WTC11 (cell line): ENCODE measurements at regions not wholly inside any gene's neighbourhood (a gene's known extent, or its start where the extent isn't known, plus 50 kb on each side); places are given as distances from the start of the nearest gene placed in this dataset.

Experiments used
- ATAC-seq: fragments of 200-7000 bp; cut with Tn5 transposase; 2 replicates; pipeline ENCODE4 v1.10.0; 2021; ENCODE audit warnings: mild to moderate bottlenecking, moderate library complexity
- CTCF ChIA-PET: fragments of 300-600 bp; sonication (Branson Sonifier 250); formaldehyde crosslinking; loops from one replicate; lab custom pipeline; 2021; ENCODE audit warnings: antibody characterized with exemption; lab: Charles Lee
- POLR2A ChIA-PET: fragments of 350-600 bp; sonication (Branson Sonifier 250); formaldehyde crosslinking; loops from one replicate; lab custom pipeline; 2021; ENCODE audit warnings: antibody characterized with exemption; lab: Charles Lee
- DNase-seq: peaks from one replicate; pipeline ENCODE4 v3.0.0; 2021; ENCODE audit warnings: low spot score
- H3K27ac Mint-ChIP-seq: 2 replicates; pipeline ENCODE4 v1.8.0; 2021; ENCODE audit warnings: mixed read lengths
- H3K27me3 Mint-ChIP-seq: 2 replicates; pipeline ENCODE4 v1.8.0; 2021; ENCODE audit warnings: low read depth, mild to moderate bottlenecking, moderate library complexity, mixed read lengths
- H3K36me3 Mint-ChIP-seq: 2 replicates; pipeline ENCODE4 v1.8.0; 2021; ENCODE audit warnings: mixed read lengths
- H3K4me1 Mint-ChIP-seq: 2 replicates; pipeline ENCODE4 v1.8.0; 2022; ENCODE audit warnings: mixed read lengths
- H3K4me3 Mint-ChIP-seq: 2 replicates; pipeline ENCODE4 v1.8.0; 2021; ENCODE audit warnings: mild to moderate bottlenecking, moderate library complexity, mixed read lengths
- H3K9me3 Mint-ChIP-seq: 2 replicates; pipeline ENCODE4 v1.8.0; 2021; ENCODE audit warnings: mixed read lengths
- ATF1 ChIP-seq: sonication (generic); formaldehyde crosslinking; IDR thresholded peaks from 2 replicates; pipeline ENCODE4 v1.8.1; 2023; ENCODE audit warnings: mild to moderate bottlenecking, moderate library complexity, missing genetic modification reagents
- FOXP1 ChIP-seq: sonication (generic); formaldehyde crosslinking; IDR thresholded peaks from 2 replicates; pipeline ENCODE4 v1.8.0; 2022; ENCODE audit warnings: missing genetic modification reagents, mild to moderate bottlenecking, moderate library complexity, borderline replicate concordance
- GABPB1 ChIP-seq: sonication (generic); formaldehyde crosslinking; IDR thresholded peaks from 2 replicates; pipeline ENCODE4 v1.8.1; 2023; ENCODE audit warnings: mild to moderate bottlenecking, missing genetic modification reagents
- HMGA2 ChIP-seq: fragments of 250-450 bp; sonication (Bioruptor Pico); IDR thresholded peaks from 2 replicates; pipeline ENCODE4 v1.4.0; 2021; ENCODE audit warnings: mild to moderate bottlenecking, moderate library complexity
- MXD4 ChIP-seq: fragments of 250-450 bp; sonication (Bioruptor Pico); IDR thresholded peaks from 2 replicates; pipeline ENCODE4 v1.8.0; 2021; ENCODE audit warnings: mild to moderate bottlenecking, moderate library complexity, borderline replicate concordance
- NFYB ChIP-seq: sonication (generic); formaldehyde crosslinking; conservative IDR thresholded peaks from 2 replicates; pipeline ENCODE4 v1.8.0; 2022; ENCODE audit warnings: low read depth, missing genetic modification reagents
- NR1H2 ChIP-seq: sonication (generic); formaldehyde crosslinking; IDR thresholded peaks from 2 replicates; pipeline ENCODE4 v1.9.0; 2021; ENCODE audit warnings: mild to moderate bottlenecking, moderate library complexity, missing genetic modification reagents
- NR3C1 ChIP-seq: sonication (generic); formaldehyde crosslinking; conservative IDR thresholded peaks from 2 replicates; pipeline ENCODE4 v1.8.1; 2023; ENCODE audit warnings: low read depth, mild to moderate bottlenecking, missing genetic modification reagents
- SMAD3 ChIP-seq: sonication (generic); formaldehyde crosslinking; IDR thresholded peaks from 2 replicates; pipeline ENCODE4 v1.8.0; 2022; ENCODE audit warnings: missing genetic modification reagents, mild to moderate bottlenecking, borderline replicate concordance
- TEAD4 ChIP-seq: sonication (generic); formaldehyde crosslinking; IDR thresholded peaks from 2 replicates; pipeline ENCODE4 v1.8.0; 2022; ENCODE audit warnings: mild to moderate bottlenecking, missing genetic modification reagents
- ZNF317 ChIP-seq: sonication (generic); formaldehyde crosslinking; IDR thresholded peaks from 2 replicates; pipeline ENCODE4 v1.8.1; 2023; ENCODE audit warnings: low read depth, mild to moderate bottlenecking, moderate library complexity, missing genetic modification reagents, borderline replicate concordance
- TF ChIP-seq, protein P1 (sequence below): sonication (generic); formaldehyde crosslinking; IDR thresholded peaks from 2 replicates; pipeline ENCODE4 v1.8.0; 2022; ENCODE audit warnings: missing genetic modification reagents
- TF ChIP-seq, protein P2 (sequence below): fragments of 200-600 bp; IDR thresholded peaks from 2 replicates; pipeline ENCODE4 v1.8.0; 2022; ENCODE audit warnings: antibody characterized with exemption
- TF ChIP-seq, protein P3 (sequence below): sonication (generic); formaldehyde crosslinking; IDR thresholded peaks from 2 replicates; pipeline ENCODE4 v1.8.1; 2022; ENCODE audit warnings: low read depth, missing genetic modification reagents, borderline replicate concordance
- TF ChIP-seq, protein P4 (sequence below): sonication (generic); formaldehyde crosslinking; IDR thresholded peaks from 2 replicates; pipeline ENCODE4 v1.8.1; 2022; ENCODE audit warnings: mild to moderate bottlenecking, moderate library complexity, missing genetic modification reagents
- TF ChIP-seq, protein P5 (sequence below): sonication (generic); formaldehyde crosslinking; IDR thresholded peaks from 2 replicates; pipeline ENCODE4 v1.8.1; 2023; ENCODE audit warnings: mild to moderate bottlenecking, missing genetic modification reagents, borderline replicate concordance
- TF ChIP-seq, protein P6 (sequence below): sonication (generic); formaldehyde crosslinking; IDR thresholded peaks from 2 replicates; pipeline ENCODE4 v1.8.1; 2023; ENCODE audit warnings: mild to moderate bottlenecking, missing genetic modification reagents, moderate library complexity

DNA sequence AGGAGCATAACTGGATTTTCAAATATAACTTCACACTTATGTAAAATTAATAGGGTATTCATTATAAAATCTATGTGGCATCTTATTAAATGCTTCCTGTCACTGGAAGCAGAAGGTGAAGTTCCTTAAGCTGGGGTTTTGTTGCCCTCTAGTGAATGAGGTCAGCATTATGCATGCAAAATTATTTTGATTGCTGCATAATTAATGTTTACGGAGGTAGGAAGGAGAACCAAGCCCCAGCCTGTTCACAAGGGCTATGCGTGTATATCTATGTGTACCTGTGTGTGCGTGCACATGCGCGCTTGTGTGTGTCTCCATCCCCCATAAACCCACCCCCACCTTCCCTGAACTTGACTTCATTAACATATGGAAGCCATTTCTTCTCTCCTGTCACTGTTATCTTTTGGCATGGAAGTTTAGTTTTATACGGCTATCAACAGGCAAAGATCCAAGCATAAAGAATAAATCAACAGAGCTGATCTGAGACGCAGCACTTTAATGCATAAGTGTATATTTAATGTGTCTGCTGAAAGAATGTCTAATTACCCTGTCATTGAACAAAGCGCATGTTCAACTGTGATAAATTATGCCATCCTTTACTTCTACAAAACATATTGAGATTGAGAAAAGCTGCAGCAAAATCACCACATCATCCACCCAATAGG lies 90.2 kb upstream of the CDH4 start (continued):
- TF ChIP-seq, protein P1, sequence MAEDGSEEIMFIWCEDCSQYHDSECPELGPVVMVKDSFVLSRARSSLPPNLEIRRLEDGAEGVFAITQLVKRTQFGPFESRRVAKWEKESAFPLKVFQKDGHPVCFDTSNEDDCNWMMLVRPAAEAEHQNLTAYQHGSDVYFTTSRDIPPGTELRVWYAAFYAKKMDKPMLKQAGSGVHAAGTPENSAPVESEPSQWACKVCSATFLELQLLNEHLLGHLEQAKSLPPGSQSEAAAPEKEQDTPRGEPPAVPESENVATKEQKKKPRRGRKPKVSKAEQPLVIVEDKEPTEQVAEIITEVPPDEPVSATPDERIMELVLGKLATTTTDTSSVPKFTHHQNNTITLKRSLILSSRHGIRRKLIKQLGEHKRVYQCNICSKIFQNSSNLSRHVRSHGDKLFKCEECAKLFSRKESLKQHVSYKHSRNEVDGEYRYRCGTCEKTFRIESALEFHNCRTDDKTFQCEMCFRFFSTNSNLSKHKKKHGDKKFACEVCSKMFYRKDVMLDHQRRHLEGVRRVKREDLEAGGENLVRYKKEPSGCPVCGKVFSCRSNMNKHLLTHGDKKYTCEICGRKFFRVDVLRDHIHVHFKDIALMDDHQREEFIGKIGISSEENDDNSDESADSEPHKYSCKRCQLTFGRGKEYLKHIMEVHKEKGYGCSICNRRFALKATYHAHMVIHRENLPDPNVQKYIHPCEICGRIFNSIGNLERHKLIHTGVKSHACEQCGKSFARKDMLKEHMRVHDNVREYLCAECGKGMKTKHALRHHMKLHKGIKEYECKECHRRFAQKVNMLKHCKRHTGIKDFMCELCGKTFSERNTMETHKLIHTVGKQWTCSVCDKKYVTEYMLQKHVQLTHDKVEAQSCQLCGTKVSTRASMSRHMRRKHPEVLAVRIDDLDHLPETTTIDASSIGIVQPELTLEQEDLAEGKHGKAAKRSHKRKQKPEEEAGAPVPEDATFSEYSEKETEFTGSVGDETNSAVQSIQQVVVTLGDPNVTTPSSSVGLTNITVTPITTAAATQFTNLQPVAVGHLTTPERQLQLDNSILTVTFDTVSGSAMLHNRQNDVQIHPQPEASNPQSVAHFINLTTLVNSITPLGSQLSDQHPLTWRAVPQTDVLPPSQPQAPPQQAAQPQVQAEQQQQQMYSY (CRISPR knock-in tag), result no peak
- TF ChIP-seq ATF1 (CRISPR knock-in tag), result no peak
- TF ChIP-seq GABPB1 (CRISPR knock-in tag), result no peak
- no peak for TF ChIP-seq MXD4
- TF ChIP-seq SMAD3, result no peak

DNA sequence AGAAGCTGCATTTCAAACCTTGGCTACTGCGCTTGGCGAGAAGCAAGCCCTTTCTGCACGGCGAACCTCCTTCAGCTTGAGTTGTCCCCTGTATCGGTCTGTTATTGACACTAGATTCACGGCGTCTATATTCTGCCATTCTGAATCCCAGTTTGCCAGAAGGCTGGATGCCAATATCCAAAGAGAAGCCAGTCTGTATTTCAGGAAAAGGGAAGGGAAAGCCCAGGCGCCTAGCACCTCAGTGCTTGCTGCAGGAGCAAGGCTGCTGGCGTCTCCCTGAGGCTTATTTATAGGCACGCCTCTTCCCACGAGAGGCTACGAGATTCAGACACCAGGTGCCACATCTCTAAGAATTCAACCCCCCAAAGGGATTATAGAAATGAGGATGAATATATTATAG lies 89.6 kb upstream of the CDH4 start:
- Mint-ChIP-seq H3K27ac (no peak overlapping the region), H3K4me1 (peaks cover 14% of the 10 kb centered on the region), H3K36me3 (no peaks in the 10 kb centered on the region), H3K4me3 (no peak overlapping the region), H3K9me3 (peaks cover 20% of the 10 kb centered on the region), H3K27me3 (peaks cover 75% of the 10 kb centered on the region)
- ChIA-PET POLR2A (no interaction called here), CTCF (no interaction called here)
- DNase-seq (no peak), ATAC-seq (no peak)
- TF ChIP-seq, protein P1 (CRISPR knock-in tag), result no peak
- TF ChIP-seq MXD4 (no peak), TEAD4 (CRISPR knock-in tag) (no peak), HMGA2 (no peak), NR3C1 (CRISPR knock-in tag) (no peak), FOXP1 (CRISPR knock-in tag) (no peak), NFYB (CRISPR knock-in tag) (no peak), ZNF317 (no peak), SMAD3 (no peak), NR1H2 (CRISPR knock-in tag) (no peak)
- TF ChIP-seq, protein P2, sequence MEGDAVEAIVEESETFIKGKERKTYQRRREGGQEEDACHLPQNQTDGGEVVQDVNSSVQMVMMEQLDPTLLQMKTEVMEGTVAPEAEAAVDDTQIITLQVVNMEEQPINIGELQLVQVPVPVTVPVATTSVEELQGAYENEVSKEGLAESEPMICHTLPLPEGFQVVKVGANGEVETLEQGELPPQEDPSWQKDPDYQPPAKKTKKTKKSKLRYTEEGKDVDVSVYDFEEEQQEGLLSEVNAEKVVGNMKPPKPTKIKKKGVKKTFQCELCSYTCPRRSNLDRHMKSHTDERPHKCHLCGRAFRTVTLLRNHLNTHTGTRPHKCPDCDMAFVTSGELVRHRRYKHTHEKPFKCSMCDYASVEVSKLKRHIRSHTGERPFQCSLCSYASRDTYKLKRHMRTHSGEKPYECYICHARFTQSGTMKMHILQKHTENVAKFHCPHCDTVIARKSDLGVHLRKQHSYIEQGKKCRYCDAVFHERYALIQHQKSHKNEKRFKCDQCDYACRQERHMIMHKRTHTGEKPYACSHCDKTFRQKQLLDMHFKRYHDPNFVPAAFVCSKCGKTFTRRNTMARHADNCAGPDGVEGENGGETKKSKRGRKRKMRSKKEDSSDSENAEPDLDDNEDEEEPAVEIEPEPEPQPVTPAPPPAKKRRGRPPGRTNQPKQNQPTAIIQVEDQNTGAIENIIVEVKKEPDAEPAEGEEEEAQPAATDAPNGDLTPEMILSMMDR, result no peak
- TF ChIP-seq, protein P3, sequence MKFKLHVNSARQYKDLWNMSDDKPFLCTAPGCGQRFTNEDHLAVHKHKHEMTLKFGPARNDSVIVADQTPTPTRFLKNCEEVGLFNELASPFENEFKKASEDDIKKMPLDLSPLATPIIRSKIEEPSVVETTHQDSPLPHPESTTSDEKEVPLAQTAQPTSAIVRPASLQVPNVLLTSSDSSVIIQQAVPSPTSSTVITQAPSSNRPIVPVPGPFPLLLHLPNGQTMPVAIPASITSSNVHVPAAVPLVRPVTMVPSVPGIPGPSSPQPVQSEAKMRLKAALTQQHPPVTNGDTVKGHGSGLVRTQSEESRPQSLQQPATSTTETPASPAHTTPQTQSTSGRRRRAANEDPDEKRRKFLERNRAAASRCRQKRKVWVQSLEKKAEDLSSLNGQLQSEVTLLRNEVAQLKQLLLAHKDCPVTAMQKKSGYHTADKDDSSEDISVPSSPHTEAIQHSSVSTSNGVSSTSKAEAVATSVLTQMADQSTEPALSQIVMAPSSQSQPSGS (CRISPR knock-in tag), result no peak
- TF ChIP-seq, protein P4, sequence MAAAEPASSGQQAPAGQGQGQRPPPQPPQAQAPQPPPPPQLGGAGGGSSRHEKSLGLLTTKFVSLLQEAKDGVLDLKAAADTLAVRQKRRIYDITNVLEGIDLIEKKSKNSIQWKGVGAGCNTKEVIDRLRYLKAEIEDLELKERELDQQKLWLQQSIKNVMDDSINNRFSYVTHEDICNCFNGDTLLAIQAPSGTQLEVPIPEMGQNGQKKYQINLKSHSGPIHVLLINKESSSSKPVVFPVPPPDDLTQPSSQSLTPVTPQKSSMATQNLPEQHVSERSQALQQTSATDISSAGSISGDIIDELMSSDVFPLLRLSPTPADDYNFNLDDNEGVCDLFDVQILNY (CRISPR knock-in tag), result no peak
- TF ChIP-seq, protein P5, sequence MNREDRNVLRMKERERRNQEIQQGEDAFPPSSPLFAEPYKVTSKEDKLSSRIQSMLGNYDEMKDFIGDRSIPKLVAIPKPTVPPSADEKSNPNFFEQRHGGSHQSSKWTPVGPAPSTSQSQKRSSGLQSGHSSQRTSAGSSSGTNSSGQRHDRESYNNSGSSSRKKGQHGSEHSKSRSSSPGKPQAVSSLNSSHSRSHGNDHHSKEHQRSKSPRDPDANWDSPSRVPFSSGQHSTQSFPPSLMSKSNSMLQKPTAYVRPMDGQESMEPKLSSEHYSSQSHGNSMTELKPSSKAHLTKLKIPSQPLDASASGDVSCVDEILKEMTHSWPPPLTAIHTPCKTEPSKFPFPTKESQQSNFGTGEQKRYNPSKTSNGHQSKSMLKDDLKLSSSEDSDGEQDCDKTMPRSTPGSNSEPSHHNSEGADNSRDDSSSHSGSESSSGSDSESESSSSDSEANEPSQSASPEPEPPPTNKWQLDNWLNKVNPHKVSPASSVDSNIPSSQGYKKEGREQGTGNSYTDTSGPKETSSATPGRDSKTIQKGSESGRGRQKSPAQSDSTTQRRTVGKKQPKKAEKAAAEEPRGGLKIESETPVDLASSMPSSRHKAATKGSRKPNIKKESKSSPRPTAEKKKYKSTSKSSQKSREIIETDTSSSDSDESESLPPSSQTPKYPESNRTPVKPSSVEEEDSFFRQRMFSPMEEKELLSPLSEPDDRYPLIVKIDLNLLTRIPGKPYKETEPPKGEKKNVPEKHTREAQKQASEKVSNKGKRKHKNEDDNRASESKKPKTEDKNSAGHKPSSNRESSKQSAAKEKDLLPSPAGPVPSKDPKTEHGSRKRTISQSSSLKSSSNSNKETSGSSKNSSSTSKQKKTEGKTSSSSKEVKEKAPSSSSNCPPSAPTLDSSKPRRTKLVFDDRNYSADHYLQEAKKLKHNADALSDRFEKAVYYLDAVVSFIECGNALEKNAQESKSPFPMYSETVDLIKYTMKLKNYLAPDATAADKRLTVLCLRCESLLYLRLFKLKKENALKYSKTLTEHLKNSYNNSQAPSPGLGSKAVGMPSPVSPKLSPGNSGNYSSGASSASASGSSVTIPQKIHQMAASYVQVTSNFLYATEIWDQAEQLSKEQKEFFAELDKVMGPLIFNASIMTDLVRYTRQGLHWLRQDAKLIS (CRISPR knock-in tag), result no peak
- TF ChIP-seq, protein P6, sequence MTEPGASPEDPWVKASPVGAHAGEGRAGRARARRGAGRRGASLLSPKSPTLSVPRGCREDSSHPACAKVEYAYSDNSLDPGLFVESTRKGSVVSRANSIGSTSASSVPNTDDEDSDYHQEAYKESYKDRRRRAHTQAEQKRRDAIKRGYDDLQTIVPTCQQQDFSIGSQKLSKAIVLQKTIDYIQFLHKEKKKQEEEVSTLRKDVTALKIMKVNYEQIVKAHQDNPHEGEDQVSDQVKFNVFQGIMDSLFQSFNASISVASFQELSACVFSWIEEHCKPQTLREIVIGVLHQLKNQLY (CRISPR knock-in tag), result no peak
